ENCODE measurements at regions not wholly inside any gene's neighbourhood (a gene's known extent, or its start where the extent isn't known, plus 50 kb on each side); places are given as distances from the start of the nearest gene placed in this dataset.

- no peak for DNase-seq (ENCODE audit: low read depth, low spot score)
Measured at GRCh38 chr7:68422281-68422680, 1176.0 kb upstream of the AUTS2 start.

- no peak for DNase-seq (ENCODE audit: low read depth, low spot score)
Measured at GRCh38 chr7:68423356-68423755, 1174.9 kb upstream of the AUTS2 start.

GRCh38 chr7:68424658-68425297, 1173.5 kb upstream of the AUTS2 start:
- DNase-seq (ENCODE audit: low read depth, low spot score) = no peak

GRCh38 chr7:68425377-68425776, 1172.9 kb upstream of the AUTS2 start:
- DNase-seq (ENCODE audit: low read depth, low spot score) = no peak

- no peak for DNase-seq (ENCODE audit: low read depth, low spot score)
Measured at GRCh38 chr7:68429411-68430117, 1168.7 kb upstream of the AUTS2 start.

GRCh38 chr7:68432585-68432984, 1165.7 kb upstream of the AUTS2 start:
- no peak for DNase-seq (ENCODE audit: low read depth, low spot score)

- no peak for DNase-seq (ENCODE audit: low read depth, low spot score)
Measured at GRCh38 chr7:68433462-68434070, 1164.7 kb upstream of the AUTS2 start.

GRCh38 chr7:68434857-68435256, 1163.4 kb upstream of the AUTS2 start:
- peak; percentile 52 for DNase-seq (ENCODE audit: low read depth, low spot score)

GRCh38 chr7:68438016-68438415, 1160.3 kb upstream of the AUTS2 start:
- no peak for DNase-seq (ENCODE audit: low read depth, low spot score)

- DNase-seq (ENCODE audit: low read depth, low spot score) = no peak
Measured at GRCh38 chr7:68438811-68439210, 1159.5 kb upstream of the AUTS2 start.

GRCh38 chr7:68439897-68440296, 1158.4 kb upstream of the AUTS2 start:
- DNase-seq (ENCODE audit: low read depth, low spot score) = no peak

- peak; percentile 21 for DNase-seq (ENCODE audit: low read depth, low spot score)
Measured at GRCh38 chr7:68440866-68441265, 1157.4 kb upstream of the AUTS2 start.

- DNase-seq (ENCODE audit: low read depth, low spot score) = no peak
Measured at GRCh38 chr7:68441645-68442044, 1156.6 kb upstream of the AUTS2 start.

GRCh38 chr7:68442931-68443631, 1155.2 kb upstream of the AUTS2 start:
- DNase-seq (ENCODE audit: low read depth, low spot score) = no peak

GRCh38 chr7:68444042-68444441, 1154.2 kb upstream of the AUTS2 start:
- DNase-seq (ENCODE audit: low read depth, low spot score) = no peak

GRCh38 chr7:68444956-68445355, 1153.3 kb upstream of the AUTS2 start:
- no peak for DNase-seq (ENCODE audit: low read depth, low spot score)

- DNase-seq (ENCODE audit: low read depth, low spot score) = no peak
Measured at GRCh38 chr7:68446183-68446582, 1152.1 kb upstream of the AUTS2 start.

- DNase-seq (ENCODE audit: low read depth, low spot score) = no peak
Measured at GRCh38 chr7:68449099-68449498, 1149.2 kb upstream of the AUTS2 start.

- no peak for DNase-seq (ENCODE audit: low read depth, low spot score)
Measured at GRCh38 chr7:68449816-68450215, 1148.5 kb upstream of the AUTS2 start.

- DNase-seq (ENCODE audit: low read depth, low spot score) = no peak
Measured at GRCh38 chr7:68454931-68455330, 1143.3 kb upstream of the AUTS2 start.

GRCh38 chr7:68456469-68456868, 1141.8 kb upstream of the AUTS2 start:
- DNase-seq (ENCODE audit: low read depth, low spot score) = no peak

GRCh38 chr7:68457481-68457880, 1140.8 kb upstream of the AUTS2 start:
- DNase-seq (ENCODE audit: low read depth, low spot score) = no peak

Data from ELF-1 (cell line).